ENCODE measurements at regions not wholly inside any gene's neighbourhood (a gene's known extent, or its start where the extent isn't known, plus 50 kb on each side); places are given as distances from the start of the nearest gene placed in this dataset.

- Histone ChIP-seq H3K4me2 (replicated peaks; ENCODE audit: extremely low read depth, low read length, poor library complexity, severe bottlenecking) (no peak overlapping the region), H4K20me1 (ENCODE audit: insufficient read depth, low read length) (no peaks in the 10 kb centered on the region), H3K36me3 (replicated peaks in 1 of 2; ENCODE audit: control insufficient read depth in 1 of 2, insufficient read depth in 2 of 2, low read length in 2 of 2) (no peaks in the 10 kb centered on the region), H2AFZ (ENCODE audit: insufficient read depth, low read depth, low read length, poor library complexity, severe bottlenecking) (no peak overlapping the region), H3K4me3 (replicated peaks in 1 of 3; ENCODE audit: low read depth in 2 of 3, low read length in 3 of 3) (no peak overlapping the region), H3K9me3 (replicated peaks in 1 of 2; ENCODE audit: control insufficient read depth in 1 of 2, insufficient read depth in 1 of 2, low read length in 2 of 2) (peaks cover 5 to 10% of the 10 kb centered on the region in 2 donors), H3K79me2 (ENCODE audit: insufficient read depth, low read length) (no peaks in the 10 kb centered on the region), H3K9ac (ENCODE audit: insufficient read depth, low read length, poor library complexity, severe bottlenecking) (no peak overlapping the region), H3K4me1 (ENCODE audit: control insufficient read depth in 1 of 2, insufficient read depth in 2 of 2, low read length in 2 of 2) (no peaks in the 10 kb centered on the region), H3K27ac (ENCODE audit: low read depth in 1 of 2, low read length in 2 of 2) (no peak overlapping the region), H3K27me3 (ENCODE audit: control insufficient read depth in 2 of 2, insufficient read depth in 2 of 2, low read length in 2 of 2) (no peaks in the 10 kb centered on the region)
- Mint-ChIP-seq H3K36me3 (no peaks in the 10 kb centered on the region), H3K9me3 (peaks cover 7 to 12% (median 8%) of the 10 kb centered on the region in 7 donors), H3K27me3 (ENCODE audit: low read depth in 3 of 3) (no peaks in the 10 kb centered on the region), H3K4me1 (no peaks in the 10 kb centered on the region), H3K4me3 (no peak overlapping the region), H3K27ac (no peak overlapping the region)
- no peak for DNase-seq
- intact Hi-C loops (cut with micrococcal nuclease): no loop called here
- no CpG with 5 or more reads among the region's 5 CpGs for WGBS (ENCODE audit: insufficient coverage)
- TF ChIP-seq CTCF (IDR thresholded peaks at IDR 0.05): no peak
Measured at GRCh38 chr13:74838096-74838495, 643.9 kb downstream of the TBC1D4 start.

GRCh38 chr13:74836628-74837027 lies 645.3 kb downstream of the TBC1D4 start:
- Histone ChIP-seq H3K4me2 (replicated peaks; ENCODE audit: extremely low read depth, low read length, poor library complexity, severe bottlenecking) (no peak overlapping the region), H3K79me2 (ENCODE audit: insufficient read depth, low read length) (no peaks in the 10 kb centered on the region), H3K36me3 (replicated peaks in 1 of 2; ENCODE audit: control insufficient read depth in 1 of 2, insufficient read depth in 2 of 2, low read length in 2 of 2) (no peaks in the 10 kb centered on the region), H3K4me3 (replicated peaks in 1 of 3; ENCODE audit: low read depth in 2 of 3, low read length in 3 of 3) (no peak overlapping the region), H2AFZ (ENCODE audit: insufficient read depth, low read depth, low read length, poor library complexity, severe bottlenecking) (no peak overlapping the region), H3K9me3 (replicated peaks in 1 of 2; ENCODE audit: control insufficient read depth in 1 of 2, insufficient read depth in 1 of 2, low read length in 2 of 2) (peaks cover 0 to 10% of the 10 kb centered on the region in 2 donors), H4K20me1 (ENCODE audit: insufficient read depth, low read length) (no peaks in the 10 kb centered on the region), H3K4me1 (ENCODE audit: control insufficient read depth in 1 of 2, insufficient read depth in 2 of 2, low read length in 2 of 2) (no peaks in the 10 kb centered on the region), H3K27ac (ENCODE audit: low read depth in 1 of 2, low read length in 2 of 2) (no peak overlapping the region), H3K9ac (ENCODE audit: insufficient read depth, low read length, poor library complexity, severe bottlenecking) (no peak overlapping the region), H3K27me3 (ENCODE audit: control insufficient read depth in 2 of 2, insufficient read depth in 2 of 2, low read length in 2 of 2) (no peaks in the 10 kb centered on the region)
- Mint-ChIP-seq H3K4me3 (no peak overlapping the region), H3K9me3 (peaks cover 7 to 12% (median 9%) of the 10 kb centered on the region in 7 donors), H3K36me3 (no peaks in the 10 kb centered on the region), H3K27ac (no peak overlapping the region), H3K4me1 (no peaks in the 10 kb centered on the region), H3K27me3 (ENCODE audit: low read depth in 3 of 3) (no peaks in the 10 kb centered on the region)
- DNase-seq: no peak
- TF ChIP-seq CTCF (IDR thresholded peaks at IDR 0.05): no peak
- 89% methylated on average over 1 of the region's 1 CpG for WGBS (ENCODE audit: insufficient coverage)
- intact Hi-C loops (cut with micrococcal nuclease): no loop called here

Measured in CD14-positive monocyte (primary cell).